HG03045 (cell line): ENCODE measurements at regions not wholly inside any gene's neighbourhood (a gene's known extent, or its start where the extent isn't known, plus 50 kb on each side); places are given as distances from the start of the nearest gene placed in this dataset.
A peak's percentile ranks its signal among the peaks of the same experiment; 100 is the strongest.

Experiments used
- ATAC-seq: cut with Tn5 transposase; IDR thresholded peaks from one replicate; pipeline ENCODE4 v1.9.1; 2021; ENCODE audit warnings: mild to moderate bottlenecking, moderate library complexity; ENCODE audit not compliant: unreplicated experiment

DNA sequence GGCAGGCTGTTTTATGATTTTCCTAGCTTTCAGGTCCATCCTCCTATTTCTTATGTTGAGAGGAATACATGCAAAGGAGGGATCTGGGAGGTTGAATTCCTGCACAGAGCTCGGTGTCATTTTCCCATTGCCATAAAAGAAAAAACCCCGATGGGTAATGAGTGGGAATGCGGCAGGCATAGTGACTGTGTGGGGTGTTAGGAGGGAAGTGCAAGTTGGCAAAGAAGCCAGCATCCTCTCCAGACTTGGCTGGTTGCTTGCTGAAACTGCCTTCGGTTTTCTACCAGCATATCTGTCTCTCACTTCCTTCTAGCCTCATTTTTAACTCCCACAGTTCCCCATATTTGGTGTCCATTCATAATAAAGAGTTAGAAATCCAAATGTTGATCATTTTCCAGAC lies 1046.1 kb downstream of the SLC6A15 start:
- no peak for ATAC-seq

DNA sequence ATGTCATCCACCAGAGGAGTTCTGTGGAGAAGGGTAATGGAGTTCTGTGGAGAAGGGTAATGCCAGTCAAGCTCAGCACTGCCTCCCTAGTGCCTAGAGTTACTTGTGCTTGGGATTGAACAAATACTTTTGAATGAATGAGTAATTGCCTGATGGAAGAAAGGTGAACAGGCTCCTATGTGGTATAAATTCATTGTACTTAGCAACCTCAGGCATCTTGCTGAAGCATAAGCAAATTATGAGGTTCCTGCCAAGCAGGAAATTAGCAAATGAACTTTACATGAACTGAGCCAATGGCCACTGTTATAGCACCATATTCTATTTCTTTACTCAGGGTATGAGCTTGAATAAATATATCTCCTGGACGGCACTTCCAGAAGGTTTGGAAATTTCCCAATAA lies 1047.2 kb downstream of the SLC6A15 start:
- ATAC-seq: no peak

DNA sequence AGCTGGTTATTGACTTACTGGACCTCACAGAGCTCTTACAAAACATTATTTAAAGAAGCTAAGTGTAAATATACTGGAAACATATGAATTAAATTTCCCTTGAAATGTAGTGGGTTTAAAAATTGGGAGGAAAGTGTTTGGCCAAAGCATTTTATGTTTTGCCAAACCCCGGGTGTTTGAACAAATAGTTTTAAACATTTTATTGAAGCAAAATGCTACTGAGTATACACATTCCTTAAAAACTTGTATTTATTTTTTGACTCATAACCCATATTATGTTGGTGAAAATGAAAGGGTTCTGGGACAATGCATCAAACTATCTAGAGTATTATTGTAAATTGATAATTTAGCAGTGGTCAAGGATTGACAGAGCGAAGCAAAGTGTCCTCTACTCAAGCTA lies 1048.5 kb downstream of the SLC6A15 start:
- no peak for ATAC-seq

- no peak for ATAC-seq
Measured at GRCh38 chr12:83859021-83859420, 1053.6 kb downstream of the SLC6A15 start.

- ATAC-seq: no peak
Measured at GRCh38 chr12:83856803-83857202, 1055.8 kb downstream of the SLC6A15 start.

GRCh38 chr12:83850531-83850930 lies 1062.1 kb downstream of the SLC6A15 start:
- no peak for ATAC-seq

- ATAC-seq: no peak
Measured at GRCh38 chr12:83848702-83849101, 1063.9 kb downstream of the SLC6A15 start.

DNA sequence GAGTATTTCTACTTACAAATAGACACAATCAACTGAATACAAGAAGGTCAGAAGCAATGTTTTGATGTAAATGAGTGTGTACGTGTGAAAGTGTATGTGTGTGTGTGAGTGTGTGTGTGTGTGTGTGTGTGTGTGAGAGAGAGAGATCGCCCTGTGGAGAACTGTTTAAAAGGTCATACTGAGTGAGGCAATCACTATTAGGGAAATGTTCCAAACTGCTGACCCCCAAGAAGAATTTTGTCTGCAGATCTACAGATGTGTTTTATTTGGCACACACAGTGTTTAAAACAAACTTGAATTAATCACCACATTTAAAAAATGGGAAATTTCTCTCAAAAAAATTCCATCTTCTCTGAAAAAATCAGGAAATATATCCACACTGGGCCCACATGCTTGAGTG lies 1069.1 kb downstream of the SLC6A15 start:
- no peak for ATAC-seq

DNA sequence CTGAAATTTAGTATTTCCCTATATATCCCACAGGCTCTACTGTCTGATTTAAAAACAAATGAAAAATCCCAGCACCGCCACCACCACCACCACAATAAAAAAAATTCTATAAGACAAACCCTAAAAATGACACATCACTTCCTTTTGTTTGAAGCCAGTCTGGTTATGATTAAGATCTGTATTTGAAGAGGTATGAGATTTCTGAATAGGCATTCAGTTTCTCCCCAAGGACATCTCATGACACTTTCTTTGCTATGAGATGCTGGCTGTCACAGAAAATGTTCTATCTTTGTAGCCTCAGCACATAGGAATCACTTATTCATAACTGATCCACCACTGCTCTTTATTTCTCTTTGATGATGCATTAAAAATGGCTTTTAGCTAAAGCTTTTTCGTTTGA lies 1071.0 kb downstream of the SLC6A15 start:
- ATAC-seq: no peak

DNA sequence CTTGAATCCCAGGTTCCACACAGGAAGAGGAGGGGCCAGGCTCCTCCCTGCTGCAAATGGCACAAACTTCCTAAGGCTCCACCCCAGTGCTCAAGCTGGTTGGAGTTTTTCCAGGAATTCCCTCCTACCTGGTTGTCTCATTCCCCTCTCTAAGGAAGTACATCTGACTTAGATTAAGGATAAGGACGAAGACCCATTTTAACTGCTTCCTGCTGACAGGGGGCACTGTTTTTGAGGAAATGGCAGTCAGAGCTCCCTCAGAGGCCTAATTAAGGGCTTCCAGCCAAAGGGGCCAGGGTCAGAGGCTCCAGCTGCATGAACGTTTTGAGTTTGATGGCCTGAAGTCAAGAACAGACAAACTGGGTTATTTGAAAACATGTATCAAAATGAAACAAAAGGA lies 1084.7 kb downstream of the SLC6A15 start:
- no peak for ATAC-seq

GRCh38 chr12:83827193-83827592 lies 1085.4 kb downstream of the SLC6A15 start:
- no peak for ATAC-seq

DNA sequence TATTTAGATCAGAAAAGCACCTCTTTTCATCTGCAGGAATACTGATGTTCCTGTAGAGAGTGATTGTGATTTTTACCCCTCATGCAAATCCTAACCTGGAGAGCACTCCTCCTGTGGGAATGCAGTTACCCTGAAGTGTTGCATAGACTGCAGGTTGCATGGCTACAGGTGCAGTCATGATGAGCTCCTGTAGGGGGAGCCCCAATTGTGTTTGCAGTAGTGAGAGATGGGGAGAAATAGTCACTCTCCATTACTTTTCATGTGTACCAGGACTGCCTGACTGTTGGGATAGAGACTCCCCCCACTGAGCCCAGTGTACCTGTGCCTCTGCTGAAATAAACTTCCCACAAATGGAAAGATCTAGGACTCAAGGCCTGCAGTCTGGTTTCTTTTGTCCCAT lies 1086.5 kb downstream of the SLC6A15 start:
- ATAC-seq: no peak

DNA sequence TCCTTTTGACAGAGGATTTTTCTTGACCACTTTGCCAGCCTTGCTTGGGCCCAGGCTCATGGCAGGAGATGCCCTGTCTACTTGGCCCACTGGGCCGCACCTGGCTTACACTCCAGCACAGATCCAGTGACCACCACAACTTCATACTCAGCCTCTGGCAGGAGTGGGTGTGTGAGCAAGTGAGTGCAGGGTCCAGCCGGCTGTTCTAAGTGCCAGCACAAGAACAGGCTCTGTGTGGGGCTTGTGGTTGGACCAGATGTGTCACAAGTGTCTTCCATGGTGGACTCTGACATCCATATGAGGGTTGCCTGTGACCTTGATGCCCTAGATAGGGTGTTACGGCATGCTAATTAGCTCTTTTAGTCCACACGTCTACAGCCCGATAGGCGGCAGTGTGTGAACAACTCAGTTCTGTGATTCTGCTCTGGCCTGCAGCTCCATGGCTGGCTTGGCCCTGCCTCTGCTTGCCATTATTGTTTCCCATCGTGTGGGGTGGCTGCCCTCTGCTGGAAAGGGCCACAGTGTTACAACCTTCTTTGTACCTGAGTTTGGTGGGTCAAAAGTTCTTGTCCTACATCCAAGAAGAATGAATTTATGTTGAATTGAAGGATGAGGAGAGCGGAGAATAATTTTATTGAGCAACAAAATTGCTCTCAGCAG lies 1089.1 kb downstream of the SLC6A15 start:
- peak; percentile 95 for ATAC-seq

DNA sequence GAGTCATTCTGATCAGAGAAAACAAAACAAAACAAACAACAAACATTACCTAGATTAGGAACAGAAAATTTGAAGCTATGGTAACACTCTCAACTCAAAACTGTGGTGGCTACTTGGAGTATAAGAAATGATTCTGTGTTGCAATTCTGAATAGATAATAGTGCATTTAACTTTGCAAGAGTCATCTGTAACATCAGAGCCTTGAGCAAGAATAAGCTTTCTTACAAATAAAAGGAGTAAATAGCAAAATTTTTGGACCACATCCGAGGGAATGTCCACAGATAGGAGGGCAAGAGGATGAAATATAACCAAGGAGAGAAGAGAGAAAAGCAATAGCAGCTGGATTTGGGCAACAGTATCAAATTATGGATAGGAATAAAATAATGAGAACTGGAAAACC lies 1090.6 kb downstream of the SLC6A15 start:
- no peak for ATAC-seq

- no peak for ATAC-seq
Measured at GRCh38 chr12:83818881-83819280, 1093.7 kb downstream of the SLC6A15 start.

GRCh38 chr12:83817730-83818129 lies 1094.9 kb downstream of the SLC6A15 start:
- no peak for ATAC-seq

GRCh38 chr12:83808591-83808990 lies 1104.0 kb downstream of the SLC6A15 start:
- no peak for ATAC-seq

GRCh38 chr12:83807871-83808270 lies 1104.7 kb downstream of the SLC6A15 start:
- ATAC-seq: no peak

DNA sequence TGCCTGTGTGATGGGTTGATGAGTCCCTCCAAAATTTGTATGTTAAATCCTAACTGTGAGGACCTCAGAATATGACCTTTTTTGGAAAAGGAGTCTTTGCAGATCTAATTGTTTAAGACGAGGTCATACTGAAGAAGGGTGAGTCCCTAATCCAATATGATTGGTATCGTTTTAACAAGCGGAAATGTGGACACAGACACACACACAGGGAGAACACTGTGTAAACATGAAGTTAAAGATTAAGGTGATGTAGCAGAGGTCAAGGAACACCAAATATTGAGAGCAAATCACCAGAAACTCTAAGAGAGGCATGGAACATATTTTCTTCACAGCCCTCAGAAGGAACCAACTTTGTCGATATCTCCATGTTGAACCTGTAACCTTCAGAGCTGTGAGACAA lies 1106.7 kb downstream of the SLC6A15 start:
- no peak for ATAC-seq

GRCh38 chr12:83805156-83805772 lies 1107.3 kb downstream of the SLC6A15 start:
- ATAC-seq: no peak

DNA sequence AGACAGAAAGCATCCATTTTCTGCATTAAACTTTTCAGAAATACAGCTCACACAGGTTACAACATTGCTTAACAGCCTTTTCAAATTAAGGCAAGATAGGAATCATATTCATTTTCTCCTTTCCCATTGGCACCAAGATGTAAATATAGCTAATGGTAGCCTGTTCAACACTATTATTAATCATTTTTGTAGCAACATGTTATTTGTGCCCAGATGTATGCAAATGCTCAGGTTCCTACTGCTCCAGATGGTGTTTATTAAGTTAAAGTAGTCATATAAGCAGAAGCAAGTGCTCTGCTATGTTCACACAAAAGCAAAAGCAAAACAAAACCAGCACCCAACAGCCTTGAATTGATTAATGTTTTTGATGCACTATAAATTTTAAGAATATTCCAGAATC lies 1110.6 kb downstream of the SLC6A15 start:
- no peak for ATAC-seq

DNA sequence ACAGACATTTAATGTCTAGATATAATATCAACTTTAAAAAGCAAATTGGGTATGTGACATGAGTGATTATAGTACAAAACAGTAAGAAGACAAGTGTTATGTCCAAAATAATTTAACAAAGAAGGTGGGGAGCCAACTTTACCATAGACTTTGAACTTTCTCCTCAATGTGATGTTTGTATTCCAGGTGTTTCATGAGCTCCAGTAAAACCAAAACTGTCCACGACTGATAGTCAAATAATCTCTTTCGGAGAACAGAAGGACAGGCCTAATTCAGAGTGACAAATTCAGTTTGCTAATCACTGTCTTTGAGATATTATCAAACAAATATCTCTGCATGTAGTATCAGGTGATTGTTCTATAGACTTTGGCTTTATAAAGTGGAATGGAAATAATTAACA lies 1112.6 kb downstream of the SLC6A15 start:
- ATAC-seq: no peak

DNA sequence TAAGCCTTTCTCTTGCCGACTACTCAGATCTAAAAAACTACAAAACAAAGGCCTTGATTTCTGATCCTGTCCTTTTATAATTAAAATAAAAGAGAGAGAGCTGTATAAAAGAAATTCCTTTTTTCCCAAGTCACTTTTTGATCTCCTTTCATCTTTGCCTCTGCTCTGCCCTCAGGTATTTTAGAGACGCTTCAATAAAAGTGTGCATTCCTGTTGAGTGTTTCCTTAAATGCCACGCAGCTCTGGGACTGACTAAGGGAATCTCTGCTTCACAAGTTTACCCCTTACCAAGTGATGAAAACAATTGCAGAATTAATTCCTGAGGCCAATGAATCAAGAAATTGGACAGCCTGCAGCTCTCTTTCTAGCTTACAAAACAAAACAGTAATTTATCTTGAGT lies 1109.8 kb downstream of the TMTC2 start:
- ATAC-seq: no peak
